ENCODE measurements at regions not wholly inside any gene's neighbourhood (a gene's known extent, or its start where the extent isn't known, plus 50 kb on each side); places are given as distances from the start of the nearest gene placed in this dataset.

DNA sequence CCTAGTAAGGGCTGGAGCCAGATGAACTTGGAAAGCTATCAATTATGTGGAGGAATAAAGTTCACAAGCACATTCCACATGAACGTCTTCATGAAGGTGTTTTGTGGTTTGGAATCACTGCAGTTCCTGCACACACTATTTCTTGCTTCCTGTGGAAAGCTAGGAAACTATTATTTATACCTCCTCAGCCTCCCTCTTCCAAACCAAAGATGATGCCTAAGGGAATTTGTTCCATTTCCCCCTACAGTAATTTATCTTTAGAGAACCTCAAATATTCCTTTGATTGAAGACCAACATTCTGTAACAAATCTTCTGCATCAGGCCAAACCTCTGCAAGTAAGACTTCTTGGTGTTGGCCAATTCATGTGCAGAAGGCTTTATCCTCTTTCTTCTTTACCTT is 115.8 kb upstream of the ARHGAP20 start:
- TF ChIP-seq, protein P1, sequence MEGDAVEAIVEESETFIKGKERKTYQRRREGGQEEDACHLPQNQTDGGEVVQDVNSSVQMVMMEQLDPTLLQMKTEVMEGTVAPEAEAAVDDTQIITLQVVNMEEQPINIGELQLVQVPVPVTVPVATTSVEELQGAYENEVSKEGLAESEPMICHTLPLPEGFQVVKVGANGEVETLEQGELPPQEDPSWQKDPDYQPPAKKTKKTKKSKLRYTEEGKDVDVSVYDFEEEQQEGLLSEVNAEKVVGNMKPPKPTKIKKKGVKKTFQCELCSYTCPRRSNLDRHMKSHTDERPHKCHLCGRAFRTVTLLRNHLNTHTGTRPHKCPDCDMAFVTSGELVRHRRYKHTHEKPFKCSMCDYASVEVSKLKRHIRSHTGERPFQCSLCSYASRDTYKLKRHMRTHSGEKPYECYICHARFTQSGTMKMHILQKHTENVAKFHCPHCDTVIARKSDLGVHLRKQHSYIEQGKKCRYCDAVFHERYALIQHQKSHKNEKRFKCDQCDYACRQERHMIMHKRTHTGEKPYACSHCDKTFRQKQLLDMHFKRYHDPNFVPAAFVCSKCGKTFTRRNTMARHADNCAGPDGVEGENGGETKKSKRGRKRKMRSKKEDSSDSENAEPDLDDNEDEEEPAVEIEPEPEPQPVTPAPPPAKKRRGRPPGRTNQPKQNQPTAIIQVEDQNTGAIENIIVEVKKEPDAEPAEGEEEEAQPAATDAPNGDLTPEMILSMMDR (IDR thresholded peaks at IDR 0.05): no peak
- TF ChIP-seq POLR2A (IDR thresholded peaks at IDR 0.05): no peak

All from thyroid gland (tissue), 4 donors.